ENCODE measurements at regions not wholly inside any gene's neighbourhood (a gene's known extent, or its start where the extent isn't known, plus 50 kb on each side); places are given as distances from the start of the nearest gene placed in this dataset.

DNA sequence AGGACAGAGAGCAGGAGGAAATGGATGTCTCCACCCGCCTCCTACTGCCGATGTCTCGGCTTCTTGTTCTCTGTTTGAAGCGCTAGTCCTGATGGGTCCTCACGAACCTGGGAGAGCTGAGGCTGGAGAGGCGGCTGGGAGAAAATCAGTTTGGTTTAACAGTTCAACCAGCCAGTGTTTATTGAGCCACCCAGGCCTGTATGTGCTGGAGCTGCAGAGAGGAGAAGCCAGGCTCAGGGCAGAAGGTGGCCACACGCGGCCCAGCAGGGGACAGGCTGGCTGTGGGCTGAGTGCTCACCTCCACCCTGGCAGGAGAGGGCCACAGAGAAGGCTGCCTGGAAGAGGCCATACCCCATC is 202.1 kb downstream of the CYP26B1 start:
- H3K9me3 ChIP-seq (ENCODE audit: insufficient read depth in 2 of 2, low read depth in 1 of 2, low read length in 1 of 2), result no peaks in the 10 kb centered on the region
- POLR2A ChIA-PET (ENCODE audit: partially characterized antibody), result no interaction called here
- 95% methylated on average over 8 of the region's 8 CpGs; no CpG with 5 or more reads in 1 of the 2 experiments for WGBS, 2 experiments (ENCODE audit: extremely low coverage in 1 of 2, insufficient coverage in 1 of 2, insufficient read length in 1 of 2, insufficient replicate concordance in 2 of 2, low coverage in 1 of 2, low lambda C conversion rate in 2 of 2, missing lambda C conversion rate in 1 of 2)

More for the DNA sequence above, 202.1 kb downstream of the CYP26B1 start:
- no peaks in the 10 kb centered on the region; a peak in 1 of 7 replicates for H3K4me1 ChIP-seq (replicated peaks in 1 of 4; ENCODE audit: control insufficient read depth in 3 of 4, insufficient read depth in 4 of 4, low read length in 3 of 4)
- no peak overlapping the region for H2BK5ac ChIP-seq (ENCODE audit: low read depth, low read length)
- H3K27ac ChIP-seq (ENCODE audit: low read depth, low read length), result no peak overlapping the region
- H2AFZ ChIP-seq (ENCODE audit: low read length), result no peak overlapping the region
- H3K18ac ChIP-seq (ENCODE audit: extremely low read depth, low read length), result no peak overlapping the region
- FAIRE-seq (no peak), DNase-seq (ENCODE audit: low read depth in 1 of 2, low spot score in 2 of 2) (no peak)
- TF ChIP-seq EGR1 (IDR thresholded peaks at IDR 0.05; ENCODE audit: borderline replicate concordance, low read depth, low read length) (no peak), SP4 (IDR thresholded peaks at IDR 0.05; ENCODE audit: low read length) (no peak), NANOG (IDR thresholded peaks at IDR 0.05; ENCODE audit: insufficient read depth, low read depth, low read length, poor library complexity, severe bottlenecking) (no peak), PHF8 (conservative IDR thresholded peaks at IDR 0.05; ENCODE audit: low read depth, low read length) (no peak), YY1 (IDR thresholded peaks at IDR 0.05; ENCODE audit: low read depth, low read length) (no peak), TBP (IDR thresholded peaks at IDR 0.05; ENCODE audit: low read depth, low read length) (no peak), SP1 (IDR thresholded peaks at IDR 0.05; ENCODE audit: low read depth, low read length) (no peak), EP300 (IDR thresholded peaks at IDR 0.05; ENCODE audit: borderline replicate concordance in 1 of 2, low read depth in 2 of 2, low read length in 2 of 2) (no peak)
- no peak overlapping the region for H3K4me3 ChIP-seq (ENCODE audit: extremely low read depth in 1 of 4, insufficient read depth in 2 of 4, low read depth in 3 of 4, low read length in 4 of 4)
- no peak overlapping the region for H2BK12ac ChIP-seq (ENCODE audit: low read depth, low read length)
- H2BK15ac ChIP-seq (ENCODE audit: low read length), result no peak overlapping the region
- H3K36me3 ChIP-seq (ENCODE audit: control insufficient read depth in 2 of 4, insufficient read depth in 4 of 4, low read length in 3 of 4), result no peaks in the 10 kb centered on the region; a peak in 1 of 8 replicates
- H3K23ac ChIP-seq (ENCODE audit: insufficient read length), result no peak overlapping the region
- no peak overlapping the region for H3K4me2 ChIP-seq (ENCODE audit: insufficient read depth in 1 of 2, low read depth in 2 of 2, low read length in 2 of 2)
- H2BK120ac ChIP-seq (replicated peaks; ENCODE audit: low read depth, low read length), result no peak overlapping the region
- H3K9ac ChIP-seq (replicated peaks in 1 of 4; ENCODE audit: extremely low read depth in 1 of 4, low read depth in 3 of 4, low read length in 3 of 4), result no peak overlapping the region
- no peaks in the 10 kb centered on the region for H3K27me3 ChIP-seq (replicated peaks in 1 of 4; ENCODE audit: control insufficient read depth in 3 of 4, extremely low read depth in 1 of 4, insufficient read depth in 3 of 4, low read length in 3 of 4)
- no peaks in the 10 kb centered on the region for H3K23me2 ChIP-seq (ENCODE audit: low read depth, low read length)
- no peaks in the 10 kb centered on the region for H4K20me1 ChIP-seq (replicated peaks in 1 of 2; ENCODE audit: control insufficient read depth in 1 of 2, insufficient read depth in 2 of 2, low read length in 2 of 2)
- H3K79me1 ChIP-seq (ENCODE audit: low read depth, low read length), result no peaks in the 10 kb centered on the region
- no peak overlapping the region for H4K91ac ChIP-seq (replicated peaks; ENCODE audit: insufficient read length, low read length)
- H4K5ac ChIP-seq (ENCODE audit: insufficient read length, low read depth, low read length), result no peak overlapping the region
- no peak overlapping the region for H3K14ac ChIP-seq (ENCODE audit: insufficient read length)
- H2AK5ac ChIP-seq (ENCODE audit: low read depth, low read length), result no peak overlapping the region
- CTCF ChIA-PET (ENCODE audit: partially characterized antibody), result interaction anchor here (0.8 to 1.1 kb wide), 3 partner anchors 20 to 193 kb away, joined by 3 read pairs; no protein-coding TSS in a partner anchor
- no peaks in the 10 kb centered on the region for H3K79me2 ChIP-seq (ENCODE audit: control insufficient read depth in 1 of 2, insufficient read depth in 2 of 2, low read length in 2 of 2)
- no peak overlapping the region for H4K8ac ChIP-seq (ENCODE audit: extremely low read depth, insufficient read depth, low read length)
- no peak overlapping the region for H2BK20ac ChIP-seq (ENCODE audit: low read length)
- H3K56ac ChIP-seq (replicated peaks; ENCODE audit: insufficient read length, low read depth, low read length), result no peak overlapping the region
- H3K4ac ChIP-seq (replicated peaks; ENCODE audit: insufficient read length, low read depth, low read length), result no peak overlapping the region
